ENCODE measurements at regions not wholly inside any gene's neighbourhood (a gene's known extent, or its start where the extent isn't known, plus 50 kb on each side); places are given as distances from the start of the nearest gene placed in this dataset.

- TF ChIP-seq REST (IDR thresholded peaks at IDR 0.05; ENCODE audit: unreplicated experiment): no peak
- TF ChIP-seq, protein P1, sequence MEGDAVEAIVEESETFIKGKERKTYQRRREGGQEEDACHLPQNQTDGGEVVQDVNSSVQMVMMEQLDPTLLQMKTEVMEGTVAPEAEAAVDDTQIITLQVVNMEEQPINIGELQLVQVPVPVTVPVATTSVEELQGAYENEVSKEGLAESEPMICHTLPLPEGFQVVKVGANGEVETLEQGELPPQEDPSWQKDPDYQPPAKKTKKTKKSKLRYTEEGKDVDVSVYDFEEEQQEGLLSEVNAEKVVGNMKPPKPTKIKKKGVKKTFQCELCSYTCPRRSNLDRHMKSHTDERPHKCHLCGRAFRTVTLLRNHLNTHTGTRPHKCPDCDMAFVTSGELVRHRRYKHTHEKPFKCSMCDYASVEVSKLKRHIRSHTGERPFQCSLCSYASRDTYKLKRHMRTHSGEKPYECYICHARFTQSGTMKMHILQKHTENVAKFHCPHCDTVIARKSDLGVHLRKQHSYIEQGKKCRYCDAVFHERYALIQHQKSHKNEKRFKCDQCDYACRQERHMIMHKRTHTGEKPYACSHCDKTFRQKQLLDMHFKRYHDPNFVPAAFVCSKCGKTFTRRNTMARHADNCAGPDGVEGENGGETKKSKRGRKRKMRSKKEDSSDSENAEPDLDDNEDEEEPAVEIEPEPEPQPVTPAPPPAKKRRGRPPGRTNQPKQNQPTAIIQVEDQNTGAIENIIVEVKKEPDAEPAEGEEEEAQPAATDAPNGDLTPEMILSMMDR (conservative IDR thresholded peaks at IDR 0.05; ENCODE audit: low read depth in 2 of 2): no peak
- TF ChIP-seq EZH2 (IDR thresholded peaks at IDR 0.05; ENCODE audit: low read depth, unreplicated experiment): no peak
- TF ChIP-seq POLR2AphosphoS5 (IDR thresholded peaks at IDR 0.05; ENCODE audit: low read depth): no peak
- no peak for TF ChIP-seq ZNF331 (CRISPR knock-in tag; IDR thresholded peaks at IDR 0.05; ENCODE audit: low read depth)
- TF ChIP-seq EZH2phosphoT487 (IDR thresholded peaks at IDR 0.05; ENCODE audit: unreplicated experiment): no peak
Measured at GRCh38 chr14:101075025-101075800, 171.7 kb upstream of the RTL1 start.
